ENCODE measurements at regions not wholly inside any gene's neighbourhood (a gene's known extent, or its start where the extent isn't known, plus 50 kb on each side); places are given as distances from the start of the nearest gene placed in this dataset.

- Histone ChIP-seq H3K4me1 (ENCODE audit: insufficient read depth) (no peaks in the 10 kb centered on the region), H3K36me3 (ENCODE audit: insufficient read depth) (no peaks in the 10 kb centered on the region), H3K27ac (ENCODE audit: low read depth) (no peak overlapping the region), H3K4me3 (ENCODE audit: low read depth, low read length) (no peak overlapping the region)
- no peak for DNase-seq (ENCODE audit: extremely low spot score)
- 92% methylated on average over 2 of the region's 2 CpGs for WGBS
Measured at GRCh38 chr5:164555809-164556208, 1050.4 kb downstream of the MAT2B start.

- 56% methylated on average over 4 of the region's 4 CpGs for WGBS
- H3K36me3 ChIP-seq (ENCODE audit: insufficient read depth): no peaks in the 10 kb centered on the region
- no peak for DNase-seq (ENCODE audit: extremely low spot score)
- H3K4me3 ChIP-seq (ENCODE audit: low read depth, low read length): no peak overlapping the region
- no peaks in the 10 kb centered on the region for H3K4me1 ChIP-seq (ENCODE audit: insufficient read depth)
- no peak overlapping the region for H3K27ac ChIP-seq (ENCODE audit: low read depth)
Measured at GRCh38 chr5:164560216-164560615, 1054.8 kb downstream of the MAT2B start.

GRCh38 chr5:164561933-164562872 lies 1056.8 kb downstream of the MAT2B start:
- Histone ChIP-seq H3K36me3 (ENCODE audit: insufficient read depth) (no peaks in the 10 kb centered on the region), H3K4me3 (ENCODE audit: low read depth, low read length) (no peak overlapping the region), H3K27ac (ENCODE audit: low read depth) (no peak overlapping the region), H3K4me1 (ENCODE audit: insufficient read depth) (no peaks in the 10 kb centered on the region)
- WGBS: 71% methylated on average over 7 of the region's 7 CpGs
- no peak for DNase-seq (ENCODE audit: extremely low spot score)

- 40% methylated on average over 1 of the region's 1 CpG for WGBS
- DNase-seq (ENCODE audit: extremely low spot score): no peak
- no peaks in the 10 kb centered on the region for H3K36me3 ChIP-seq (ENCODE audit: insufficient read depth)
- H3K27ac ChIP-seq (ENCODE audit: low read depth): no peak overlapping the region
- H3K4me1 ChIP-seq (ENCODE audit: insufficient read depth): no peaks in the 10 kb centered on the region
- H3K4me3 ChIP-seq (ENCODE audit: low read depth, low read length): no peak overlapping the region
Measured at GRCh38 chr5:164563370-164563769, 1058.0 kb downstream of the MAT2B start.

GRCh38 chr5:164573397-164573796 lies 1068.0 kb downstream of the MAT2B start:
- no peaks in the 10 kb centered on the region for H3K36me3 ChIP-seq (ENCODE audit: insufficient read depth)
- H3K27ac ChIP-seq (ENCODE audit: low read depth): no peak overlapping the region
- H3K4me3 ChIP-seq (ENCODE audit: low read depth, low read length): no peak overlapping the region
- no peak for DNase-seq (ENCODE audit: extremely low spot score)
- WGBS: 75% methylated on average over 2 of the region's 2 CpGs
- H3K4me1 ChIP-seq (ENCODE audit: insufficient read depth): no peaks in the 10 kb centered on the region

GRCh38 chr5:164577201-164577600 lies 1071.8 kb downstream of the MAT2B start:
- H3K4me3 ChIP-seq (ENCODE audit: low read depth, low read length): no peak overlapping the region
- WGBS: 85% methylated on average over 2 of the region's 2 CpGs
- H3K4me1 ChIP-seq (ENCODE audit: insufficient read depth): no peaks in the 10 kb centered on the region
- no peak for DNase-seq (ENCODE audit: extremely low spot score)
- no peak overlapping the region for H3K27ac ChIP-seq (ENCODE audit: low read depth)
- H3K36me3 ChIP-seq (ENCODE audit: insufficient read depth): no peaks in the 10 kb centered on the region

- Histone ChIP-seq H3K27ac (ENCODE audit: low read depth) (no peak overlapping the region), H3K4me1 (ENCODE audit: insufficient read depth) (no peaks in the 10 kb centered on the region), H3K4me3 (ENCODE audit: low read depth, low read length) (no peak overlapping the region), H3K36me3 (ENCODE audit: insufficient read depth) (no peaks in the 10 kb centered on the region)
- 68% methylated on average over 2 of the region's 2 CpGs for WGBS
- no peak for DNase-seq (ENCODE audit: extremely low spot score)
Measured at GRCh38 chr5:164577742-164578141, 1072.3 kb downstream of the MAT2B start.

GRCh38 chr5:164578401-164578800 lies 1073.0 kb downstream of the MAT2B start:
- Histone ChIP-seq H3K4me3 (ENCODE audit: low read depth, low read length) (no peak overlapping the region), H3K4me1 (ENCODE audit: insufficient read depth) (no peaks in the 10 kb centered on the region), H3K36me3 (ENCODE audit: insufficient read depth) (no peaks in the 10 kb centered on the region), H3K27ac (ENCODE audit: low read depth) (no peak overlapping the region)
- 85% methylated on average over 5 of the region's 5 CpGs for whole genome bisulfite sequencing
- no peak for DNase-seq (ENCODE audit: extremely low spot score)

- no peaks in the 10 kb centered on the region for H3K36me3 ChIP-seq (ENCODE audit: insufficient read depth)
- H3K4me1 ChIP-seq (ENCODE audit: insufficient read depth): no peaks in the 10 kb centered on the region
- WGBS: 80% methylated on average over 2 of the region's 2 CpGs
- H3K4me3 ChIP-seq (ENCODE audit: low read depth, low read length): no peak overlapping the region
- DNase-seq (ENCODE audit: extremely low spot score): no peak
- H3K27ac ChIP-seq (ENCODE audit: low read depth): no peak overlapping the region
Measured at GRCh38 chr5:164578911-164579310, 1073.5 kb downstream of the MAT2B start.

GRCh38 chr5:164580155-164580554 lies 1074.7 kb downstream of the MAT2B start:
- 16% methylated on average over 2 of the region's 2 CpGs for WGBS
- Histone ChIP-seq H3K4me1 (ENCODE audit: insufficient read depth) (no peaks in the 10 kb centered on the region), H3K36me3 (ENCODE audit: insufficient read depth) (no peaks in the 10 kb centered on the region), H3K4me3 (ENCODE audit: low read depth, low read length) (no peak overlapping the region), H3K27ac (ENCODE audit: low read depth) (no peak overlapping the region)
- DNase-seq (ENCODE audit: extremely low spot score): no peak

GRCh38 chr5:164581889-164582288 lies 1076.5 kb downstream of the MAT2B start:
- no peak for DNase-seq (ENCODE audit: extremely low spot score)
- Histone ChIP-seq H3K36me3 (ENCODE audit: insufficient read depth) (no peaks in the 10 kb centered on the region), H3K4me1 (ENCODE audit: insufficient read depth) (no peaks in the 10 kb centered on the region), H3K4me3 (ENCODE audit: low read depth, low read length) (no peak overlapping the region), H3K27ac (ENCODE audit: low read depth) (no peak overlapping the region)
- 69% methylated on average over 2 of the region's 2 CpGs for WGBS

- Histone ChIP-seq H3K27ac (ENCODE audit: low read depth) (no peak overlapping the region), H3K4me3 (ENCODE audit: low read depth, low read length) (no peak overlapping the region), H3K36me3 (ENCODE audit: insufficient read depth) (peaks cover 2% of the 10 kb centered on the region), H3K4me1 (ENCODE audit: insufficient read depth) (no peaks in the 10 kb centered on the region)
- DNase-seq (ENCODE audit: extremely low spot score): no peak
Measured at GRCh38 chr5:164593982-164594381, 1088.6 kb downstream of the MAT2B start.

- Histone ChIP-seq H3K36me3 (ENCODE audit: insufficient read depth) (peaks cover 2% of the 10 kb centered on the region), H3K4me3 (ENCODE audit: low read depth, low read length) (no peak overlapping the region), H3K4me1 (ENCODE audit: insufficient read depth) (no peaks in the 10 kb centered on the region), H3K27ac (ENCODE audit: low read depth) (no peak overlapping the region)
- DNase-seq (ENCODE audit: extremely low spot score): no peak
- WGBS: 62% methylated on average over 5 of the region's 5 CpGs
Measured at GRCh38 chr5:164597293-164597900, 1092.0 kb downstream of the MAT2B start.

- peaks cover 2% of the 10 kb centered on the region for H3K36me3 ChIP-seq (ENCODE audit: insufficient read depth)
- H3K27ac ChIP-seq (ENCODE audit: low read depth): no peak overlapping the region
- no peaks in the 10 kb centered on the region for H3K4me1 ChIP-seq (ENCODE audit: insufficient read depth)
- H3K4me3 ChIP-seq (ENCODE audit: low read depth, low read length): no peak overlapping the region
- 30% methylated on average over 2 of the region's 2 CpGs for WGBS
- DNase-seq (ENCODE audit: extremely low spot score): no peak
Measured at GRCh38 chr5:164600274-164600673, 1094.9 kb downstream of the MAT2B start.
